HG03442 (cell line): ENCODE measurements at regions not wholly inside any gene's neighbourhood (a gene's known extent, or its start where the extent isn't known, plus 50 kb on each side); places are given as distances from the start of the nearest gene placed in this dataset.

Experiments used
- ATAC-seq: cut with Tn5 transposase; IDR thresholded peaks from one replicate; pipeline ENCODE4 v1.9.1; 2021; ENCODE audit warnings: mild to moderate bottlenecking, moderate library complexity; ENCODE audit not compliant: unreplicated experiment

DNA sequence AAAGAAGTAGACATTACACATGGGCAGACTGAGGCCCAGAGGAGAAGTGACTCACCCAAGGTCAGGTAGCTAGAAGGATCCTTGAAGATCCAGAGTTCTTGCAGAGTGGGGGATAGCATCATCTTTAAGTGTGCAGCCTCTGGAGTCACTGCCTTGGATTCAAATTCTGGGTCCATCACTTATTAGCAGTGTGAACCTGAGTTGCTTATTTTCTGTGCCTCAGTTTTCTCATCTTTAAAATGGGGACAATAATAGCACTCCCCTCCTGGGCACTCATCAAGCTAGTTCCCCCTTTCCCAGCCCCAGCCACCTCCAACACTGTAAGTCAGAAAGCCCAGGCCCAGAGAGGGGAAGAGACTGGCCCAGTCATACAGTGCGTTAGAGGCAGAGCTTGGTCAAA is 141.8 kb upstream of the PJA1 start:
- no peak for ATAC-seq

DNA sequence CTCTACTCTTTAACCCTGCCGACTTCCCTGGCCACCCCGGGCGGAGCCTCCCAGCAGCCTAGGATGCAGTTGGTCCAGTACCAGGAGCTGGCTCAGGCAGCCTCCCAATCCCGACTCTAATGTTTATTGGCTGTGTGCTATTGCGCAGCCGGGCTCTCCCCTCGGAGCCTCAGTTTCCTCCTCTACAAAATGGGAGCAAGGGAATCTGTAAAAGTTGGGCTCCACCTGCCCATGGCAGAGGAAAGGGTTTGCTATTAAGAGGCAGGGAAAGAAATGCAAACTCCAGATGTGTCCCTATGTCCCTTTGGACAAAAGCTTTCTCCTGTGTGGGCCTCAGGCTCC is 140.8 kb upstream of the PJA1 start:
- no peak for ATAC-seq

DNA sequence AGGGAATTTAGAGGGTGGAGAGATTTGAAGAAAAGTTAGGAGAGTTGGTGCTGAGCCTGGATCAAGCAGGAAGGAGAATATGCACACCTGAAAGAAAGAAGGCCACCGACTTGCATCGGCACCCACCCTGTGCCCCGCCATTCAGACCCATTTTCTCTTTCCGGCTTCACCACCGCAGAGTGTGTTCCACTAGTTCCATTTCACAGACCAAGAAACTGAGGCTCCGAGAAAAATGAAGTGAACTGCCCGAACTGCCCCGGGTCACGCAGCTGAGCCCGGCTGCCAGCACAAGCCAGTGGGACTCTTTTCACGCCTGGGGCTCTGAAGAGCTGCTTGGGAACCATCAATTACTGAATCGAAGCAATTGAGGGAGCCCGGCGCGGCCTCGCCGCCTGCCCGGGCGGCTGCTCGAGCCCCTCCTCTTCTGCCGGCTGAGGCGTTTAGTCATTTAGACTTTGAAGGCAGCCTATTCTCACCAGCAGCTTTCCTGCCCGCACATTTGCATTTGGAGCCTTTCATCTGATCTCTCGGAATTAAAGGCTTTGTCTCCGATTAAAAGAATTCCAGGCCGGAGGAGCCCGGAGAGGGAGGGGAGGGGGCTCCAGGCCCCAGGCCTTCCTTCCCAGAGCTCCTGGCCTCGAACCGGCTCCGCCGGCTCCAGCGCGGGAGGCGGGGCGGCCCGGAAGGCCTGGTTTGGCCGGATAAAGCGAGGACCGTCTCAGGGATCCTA is 140.2 kb upstream of the PJA1 start:
- ATAC-seq = no peak

DNA sequence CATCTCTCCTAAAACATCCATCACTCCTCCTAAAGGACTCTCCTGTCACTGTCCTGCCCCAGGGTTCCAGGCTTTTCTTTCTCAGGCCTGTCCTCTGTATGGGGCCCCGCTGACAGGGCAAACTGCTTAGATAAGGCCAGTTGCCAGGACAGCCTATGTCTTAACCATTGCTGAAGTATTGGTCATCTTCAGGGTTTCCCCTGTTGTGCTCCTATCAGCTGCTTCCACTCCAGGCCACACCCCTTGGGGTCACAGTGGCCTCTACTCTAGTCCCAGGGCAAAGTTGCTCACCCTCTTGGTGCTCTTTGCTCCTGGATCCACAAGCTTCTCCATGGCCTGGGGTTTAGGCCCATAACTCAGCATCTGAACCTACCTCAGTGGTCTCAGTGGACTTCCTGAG is 138.0 kb upstream of the PJA1 start:
- no peak for ATAC-seq

DNA sequence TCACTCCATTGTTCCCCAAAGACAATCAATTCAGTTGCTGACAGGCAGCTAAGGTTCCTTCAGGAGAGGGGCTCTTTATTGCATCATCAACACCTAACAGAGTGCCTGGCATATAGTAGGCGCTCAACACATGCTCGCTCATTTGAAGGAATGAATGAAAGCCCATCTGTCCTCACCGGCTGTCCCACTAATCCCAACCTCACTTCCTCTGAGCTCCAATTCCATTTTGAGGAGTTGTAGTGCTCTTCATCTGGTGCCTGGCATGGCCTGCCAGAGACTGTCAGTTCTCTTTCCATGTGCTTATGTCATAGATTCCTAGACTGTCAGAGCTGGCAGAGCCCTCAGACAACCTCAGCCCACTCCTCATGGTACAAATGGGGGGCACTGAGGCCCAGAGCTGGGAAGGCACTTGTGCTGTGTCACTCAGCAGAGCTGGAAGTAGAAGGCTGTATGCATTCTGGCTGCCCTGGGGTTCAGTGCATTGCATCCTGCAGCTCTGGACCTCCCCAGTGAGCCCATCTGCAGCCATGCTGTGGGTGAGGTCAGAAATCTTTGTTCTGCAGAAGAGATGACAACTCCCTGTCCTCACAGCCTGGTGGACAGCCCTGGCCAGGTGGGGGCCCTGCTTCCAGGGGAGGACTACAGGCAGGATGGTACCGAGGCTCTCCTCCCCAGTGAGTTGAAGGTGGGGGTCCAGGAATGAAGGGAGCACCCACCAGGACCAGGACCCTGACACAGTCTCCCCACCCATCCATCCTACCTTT is 134.9 kb upstream of the PJA1 start:
- no peak for ATAC-seq

DNA sequence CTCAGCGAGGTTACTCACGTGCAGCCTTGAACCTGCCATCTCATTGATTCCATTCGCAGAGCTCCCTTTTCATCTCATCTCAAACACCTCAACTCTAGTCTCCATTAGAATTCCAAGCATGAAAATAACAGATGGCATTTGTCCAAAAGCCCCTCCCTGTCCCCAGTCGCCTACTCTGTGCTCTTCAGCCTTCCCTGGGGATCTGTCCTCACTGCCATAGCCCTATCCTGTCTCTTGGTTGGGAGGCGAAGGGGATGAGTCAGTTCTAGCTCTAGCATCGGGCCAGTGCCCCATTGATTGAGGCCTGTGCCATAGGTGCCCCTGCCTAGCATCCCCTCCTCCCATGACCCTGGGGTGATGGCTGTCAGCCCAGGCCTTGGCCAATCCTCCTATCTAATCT is 134.0 kb upstream of the PJA1 start:
- ATAC-seq = no peak

DNA sequence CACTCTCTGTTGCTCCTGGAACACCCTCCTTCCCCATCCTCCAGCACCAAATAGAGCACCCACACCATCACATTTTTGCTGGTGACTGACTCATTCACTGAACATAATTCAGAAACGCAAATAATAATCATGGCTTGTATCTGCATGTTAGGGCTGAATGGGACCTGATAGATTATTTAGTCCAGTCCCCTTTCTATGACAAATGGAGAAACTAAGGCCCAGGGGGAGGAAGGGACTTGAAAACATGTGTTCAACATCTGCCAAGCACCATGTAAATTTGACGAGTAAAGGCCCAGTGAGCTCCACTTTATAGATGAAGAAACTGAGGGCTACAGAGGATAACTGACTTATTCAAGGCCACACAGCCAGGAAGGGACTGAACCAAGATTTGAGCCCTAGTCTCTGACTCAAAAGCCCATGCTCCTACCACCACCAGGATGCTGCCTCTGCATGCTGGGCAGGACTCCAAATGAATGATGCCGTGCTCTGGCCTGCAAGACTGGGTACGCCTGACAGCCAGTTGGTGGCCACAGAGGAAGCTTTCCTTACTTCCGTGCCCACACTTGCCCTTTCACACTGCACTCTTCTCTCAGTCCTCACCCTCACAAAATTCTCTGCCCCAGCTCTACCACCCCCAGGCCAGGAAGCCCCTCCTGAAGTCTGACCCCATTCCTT is 133.3 kb upstream of the PJA1 start:
- no peak for ATAC-seq

DNA sequence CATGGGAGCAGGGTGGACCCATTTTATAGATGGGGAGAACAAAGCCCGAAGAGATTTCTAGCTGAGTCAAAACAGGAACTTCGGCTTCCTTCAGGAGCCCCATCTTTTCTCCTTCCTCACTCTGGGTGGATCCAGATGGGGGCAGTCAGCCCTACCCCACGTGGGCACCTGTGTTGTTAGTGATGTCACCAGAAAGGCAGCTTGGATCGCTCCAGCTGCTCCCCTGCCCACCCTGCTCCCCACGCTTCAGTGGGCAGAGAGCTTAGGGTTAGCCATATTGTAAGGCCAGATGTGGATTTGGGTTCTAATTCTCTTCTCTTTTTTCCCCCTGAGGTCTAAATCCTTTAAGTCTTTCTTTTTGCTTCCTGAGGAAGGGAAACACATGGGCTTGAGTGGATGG is 132.3 kb upstream of the PJA1 start:
- ATAC-seq = no peak

DNA sequence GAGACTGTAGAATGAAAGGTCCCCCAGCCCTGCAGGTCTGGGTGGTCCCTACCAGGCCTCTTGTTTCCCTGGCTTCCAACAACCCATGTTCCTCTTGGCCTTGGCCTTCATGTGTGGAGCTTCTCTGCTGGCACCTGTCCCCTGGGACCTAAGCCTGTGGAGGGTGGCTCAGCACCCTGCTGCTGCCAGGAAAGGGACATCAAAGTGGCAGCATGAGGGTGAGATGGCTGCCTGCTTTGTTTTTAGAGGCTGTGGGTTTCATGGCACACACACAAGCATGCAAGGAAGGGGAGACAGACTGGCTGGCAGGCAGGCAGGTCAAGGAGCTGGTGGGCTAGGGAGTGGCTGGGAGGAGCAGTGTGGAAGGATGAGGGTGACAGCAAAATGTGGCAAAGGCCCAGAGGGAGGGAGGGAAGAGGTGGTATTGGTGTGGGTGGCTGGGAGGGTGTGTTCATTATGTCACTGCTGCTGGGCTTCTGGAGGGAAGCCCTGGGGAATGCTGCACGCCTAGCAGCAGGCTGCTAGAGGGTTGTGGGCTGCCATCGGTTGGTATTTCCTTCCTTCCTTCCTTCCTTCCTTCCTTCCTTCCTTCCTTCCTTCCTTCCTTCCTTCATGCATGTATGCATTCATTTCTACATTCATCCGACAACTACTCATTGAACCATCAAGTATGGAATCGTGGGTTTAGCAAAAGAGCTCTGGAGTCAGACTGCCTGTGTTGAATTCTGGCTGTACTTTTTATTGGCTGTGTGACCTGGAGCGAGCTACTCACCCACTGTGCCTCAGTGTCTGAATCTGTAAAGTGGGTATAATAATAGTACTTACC is 128.7 kb upstream of the PJA1 start:
- ATAC-seq = no peak

DNA sequence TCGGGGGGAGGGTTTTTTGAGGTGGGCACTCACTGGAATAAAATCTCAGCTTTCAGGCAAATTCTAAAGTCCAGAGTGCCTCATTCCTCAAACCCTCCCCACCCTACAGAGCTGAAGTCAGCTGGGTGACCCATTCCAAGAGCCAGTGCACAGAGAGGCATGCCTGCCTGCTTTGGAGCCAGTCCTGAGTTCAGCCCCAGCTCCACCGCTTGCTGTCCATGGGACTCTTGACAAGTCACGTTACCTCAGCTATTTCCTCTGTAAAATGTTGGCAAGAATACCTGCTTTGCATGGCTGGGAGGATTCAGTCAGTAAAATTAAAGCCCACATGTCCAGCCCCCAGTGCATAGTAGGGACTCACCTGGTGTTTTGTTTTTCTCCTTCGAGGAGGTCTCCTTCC is 125.9 kb upstream of the PJA1 start:
- no peak for ATAC-seq

DNA sequence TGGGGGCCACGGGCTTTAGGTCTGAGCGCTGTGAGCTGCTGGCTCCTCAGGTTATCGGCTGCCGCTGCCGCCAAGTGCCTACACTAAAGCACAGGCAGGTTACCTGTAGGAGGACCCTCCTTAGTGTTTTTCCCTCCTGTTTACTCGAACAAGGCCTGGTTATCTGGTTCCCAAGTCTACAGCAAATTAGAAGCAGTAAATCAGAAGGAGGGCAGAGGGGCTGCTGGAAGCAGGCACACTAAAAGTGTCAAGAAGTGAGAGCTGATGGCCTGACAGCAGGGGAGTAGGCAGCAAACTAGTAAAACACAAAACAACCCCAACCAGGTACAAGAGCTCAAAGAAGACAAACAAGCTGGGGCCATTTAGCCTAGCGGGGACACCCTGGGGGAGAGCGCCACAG is 125.0 kb upstream of the PJA1 start:
- no peak for ATAC-seq

DNA sequence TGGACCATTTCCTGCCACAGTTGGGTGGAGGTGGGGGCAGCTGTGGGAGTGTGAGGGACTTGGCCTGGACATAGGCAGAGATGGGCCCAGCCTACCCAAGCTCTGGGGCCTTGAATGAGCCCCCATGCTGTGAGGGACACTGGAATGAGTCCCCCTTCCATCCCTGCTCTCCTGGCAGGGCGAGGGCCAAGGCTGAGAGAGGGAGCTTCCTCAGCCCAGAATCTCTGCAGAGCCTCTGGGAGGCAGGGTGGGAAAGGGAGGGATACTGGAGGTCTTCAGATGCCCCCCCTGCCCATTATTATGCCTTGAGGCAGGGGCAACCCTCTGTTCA is 124.5 kb upstream of the PJA1 start:
- no peak for ATAC-seq

DNA sequence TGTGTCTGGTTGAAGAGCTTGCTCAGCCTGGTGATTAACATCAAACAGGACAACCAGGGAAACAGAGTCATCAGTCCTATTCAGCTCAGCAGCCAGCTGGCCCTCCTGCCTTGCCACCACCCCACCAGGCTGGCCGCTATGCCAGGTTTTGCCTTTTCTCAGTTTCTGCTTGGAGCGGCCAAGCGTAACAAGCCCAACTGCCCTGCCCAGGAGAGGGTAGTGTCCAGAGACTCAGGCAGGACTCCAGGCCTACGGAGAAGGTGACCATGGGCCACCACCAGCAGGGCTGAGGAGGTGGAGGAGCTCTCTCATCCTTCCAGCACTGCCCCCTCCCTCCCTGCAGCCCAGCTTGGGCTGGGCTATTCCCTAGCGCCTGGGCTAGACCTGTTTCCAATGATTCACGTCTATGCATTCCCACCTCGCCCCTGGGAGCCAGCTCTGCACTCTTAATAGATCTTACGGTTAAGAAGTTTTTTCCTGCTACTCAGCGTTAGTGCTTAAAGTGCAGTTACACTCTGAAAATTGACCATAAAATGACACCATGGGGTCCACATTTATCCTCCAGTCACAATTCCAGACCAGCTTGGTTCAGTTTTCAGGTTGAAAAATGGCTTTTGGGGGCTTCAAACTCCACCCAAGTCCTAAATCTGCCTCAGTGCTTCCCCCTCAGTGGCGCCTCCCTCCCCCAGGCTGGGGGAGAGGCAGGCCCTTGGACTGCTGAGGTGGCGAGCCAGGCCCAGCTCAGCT is 124.0 kb upstream of the PJA1 start:
- ATAC-seq = no peak

DNA sequence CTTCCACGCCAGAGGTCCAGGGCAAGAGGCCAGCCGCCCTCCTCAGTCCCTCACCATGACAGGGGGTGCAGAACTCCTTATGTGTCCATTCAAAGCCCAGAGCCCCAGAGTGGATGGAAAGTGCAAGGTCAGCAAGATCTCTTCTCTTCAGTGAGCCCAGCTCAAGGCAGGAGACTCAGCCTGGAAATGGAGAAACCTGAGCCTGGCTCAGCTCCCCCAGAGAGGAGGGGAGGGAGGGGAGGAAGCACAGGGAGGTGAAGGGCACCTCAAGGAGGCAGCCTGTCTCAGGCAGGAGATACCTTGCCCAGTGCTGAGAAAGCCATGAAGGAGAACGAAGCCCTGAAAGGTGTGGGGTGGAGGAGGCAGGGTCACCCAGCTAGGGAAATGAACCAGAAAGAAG is 121.8 kb upstream of the PJA1 start:
- no peak for ATAC-seq

DNA sequence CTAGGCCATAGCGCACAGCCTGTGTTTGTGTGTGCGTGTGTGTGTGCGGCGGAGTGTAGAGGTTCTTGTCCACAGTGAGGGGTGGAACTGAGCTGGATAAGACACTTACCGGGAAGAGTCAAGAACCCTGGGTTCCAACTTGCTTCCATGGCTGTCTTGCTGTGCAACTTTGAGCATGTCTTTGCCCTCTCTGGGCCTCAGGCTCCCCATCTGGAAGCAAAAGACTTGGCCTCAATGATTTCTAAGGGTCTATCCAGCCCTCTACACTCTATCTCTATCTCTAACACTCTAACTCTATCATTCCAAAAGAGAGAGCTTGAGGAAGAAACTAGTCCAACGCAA is 121.3 kb upstream of the PJA1 start:
- ATAC-seq = no peak

DNA sequence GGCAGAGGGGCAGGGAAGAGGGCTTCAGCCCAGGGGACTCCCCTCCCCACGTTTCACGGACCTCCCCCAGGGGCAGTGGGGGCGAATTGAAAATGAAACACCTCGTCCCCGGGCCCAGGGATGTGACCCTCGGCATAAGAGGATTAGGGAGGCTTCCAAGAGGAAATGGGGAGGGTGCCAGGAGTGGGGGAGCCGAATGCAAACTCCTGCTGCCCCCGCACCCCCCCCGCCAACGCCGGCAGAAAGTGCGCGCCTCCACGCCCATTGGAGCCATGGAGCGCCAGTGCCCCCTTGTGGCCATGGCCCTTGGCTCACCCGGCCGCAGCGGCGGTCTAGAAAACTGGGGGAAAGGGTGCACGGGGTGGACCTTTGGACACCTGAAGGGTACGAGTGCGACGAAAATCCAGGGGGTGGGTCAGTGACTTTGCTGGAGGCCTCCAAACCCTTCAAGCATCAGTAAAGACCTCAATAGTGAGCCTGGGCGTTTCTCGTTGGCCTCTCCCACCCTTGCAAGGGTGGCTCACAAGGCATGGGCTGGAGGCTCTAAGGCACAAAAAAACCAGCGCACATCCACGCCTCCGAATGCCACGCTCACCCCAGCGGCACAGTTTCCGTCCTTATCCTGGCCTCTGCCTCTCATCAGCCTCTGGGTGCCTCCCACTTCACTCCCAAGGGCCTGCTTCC is 120.8 kb upstream of the PJA1 start:
- ATAC-seq = peak; percentile 49

DNA sequence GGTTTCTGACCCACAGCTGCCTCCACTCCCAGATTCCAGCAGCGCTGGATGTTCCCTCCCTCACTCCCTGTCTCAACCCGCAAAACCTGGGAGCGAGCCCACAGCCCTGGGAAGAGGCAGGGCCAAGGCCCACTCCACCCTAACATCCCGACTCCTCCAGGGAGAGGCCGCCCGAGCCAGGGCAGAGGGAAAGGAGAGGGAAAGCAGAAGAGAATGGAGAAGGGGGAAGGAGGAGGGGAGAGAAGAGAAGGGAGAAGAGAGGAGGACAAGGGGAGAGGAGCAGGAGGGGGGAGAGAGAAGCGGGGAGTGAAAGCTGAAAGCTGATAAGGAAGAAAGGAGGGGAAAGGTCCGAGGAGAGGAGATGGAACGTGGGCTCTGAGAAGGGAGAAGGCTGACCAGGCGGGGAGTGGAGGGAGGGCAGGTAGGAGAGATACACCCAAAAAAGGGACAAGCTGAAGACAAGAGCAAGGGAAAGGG is 120.2 kb upstream of the PJA1 start:
- no peak for ATAC-seq

DNA sequence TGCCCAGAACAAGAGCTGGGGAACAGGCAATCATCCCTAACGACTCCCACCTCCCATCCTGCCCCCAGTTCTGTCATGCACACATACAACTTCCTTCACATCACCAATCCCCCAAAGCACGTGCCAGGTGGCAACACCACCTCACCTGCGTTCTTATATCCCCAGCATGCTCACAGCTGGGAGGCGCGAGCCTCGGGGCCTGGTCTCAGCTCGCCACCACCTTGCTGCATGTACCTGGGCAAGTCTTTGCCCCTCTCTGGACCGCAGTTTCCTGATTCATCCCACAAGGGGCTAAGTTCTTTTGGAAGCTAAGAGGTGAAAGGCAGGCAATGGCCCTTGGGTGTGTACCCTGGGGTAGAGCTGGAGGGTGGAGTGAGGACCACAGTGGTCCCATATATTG is 119.2 kb upstream of the PJA1 start:
- no peak for ATAC-seq

DNA sequence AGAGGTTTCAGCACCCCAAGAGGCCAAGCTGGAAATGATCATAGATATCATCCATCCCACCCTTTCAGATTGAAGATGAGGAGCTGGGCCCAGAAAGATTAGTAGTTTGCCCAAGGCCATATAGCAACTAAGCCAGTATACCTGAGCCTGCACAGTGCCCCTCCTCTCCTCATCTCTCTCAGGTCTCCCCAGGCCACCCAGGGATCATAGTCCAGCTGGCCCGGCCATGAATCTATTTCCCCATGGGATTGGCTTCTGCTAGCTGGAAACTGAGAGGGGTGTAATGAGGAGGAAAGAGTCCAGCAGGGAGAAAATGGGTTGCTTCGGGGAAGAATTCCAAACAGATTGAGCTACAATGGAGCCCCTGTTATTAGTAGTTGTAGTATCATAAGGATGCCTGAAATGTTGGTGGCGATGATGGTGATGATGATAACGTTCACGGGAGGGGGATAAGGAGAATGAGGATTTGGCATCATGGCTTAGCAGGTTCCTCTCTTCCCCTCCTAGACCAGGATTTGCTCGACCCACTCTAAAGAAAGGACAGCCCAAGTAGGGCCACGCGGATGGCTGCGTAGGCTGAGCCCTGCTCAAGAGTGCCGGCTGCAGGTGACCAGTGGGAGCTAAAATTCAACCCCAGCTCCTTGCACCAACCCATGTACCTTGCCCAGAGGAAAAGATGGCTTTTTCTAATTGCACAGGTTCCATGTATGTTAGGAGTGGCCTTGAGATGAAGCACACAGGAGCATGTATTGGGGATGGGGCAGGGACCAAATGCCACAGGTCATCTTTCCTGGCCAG is 117.8 kb upstream of the PJA1 start:
- ATAC-seq = no peak
